H1 (cell line): ENCODE measurements at regions not wholly inside any gene's neighbourhood (a gene's known extent, or its start where the extent isn't known, plus 50 kb on each side); places are given as distances from the start of the nearest gene placed in this dataset.

Experiments
- CTCF ChIA-PET: fragments of 300-600 bp; sonication (Branson Sonifier 250); formaldehyde crosslinking; loops from one replicate; lab custom pipeline; 2021; ENCODE audit not compliant: partially characterized antibody; lab: Charles Lee
- POLR2A ChIA-PET: fragments of 300-600 bp; sonication (Branson Sonifier 250); formaldehyde crosslinking; loops from one replicate; lab custom pipeline; 2021; ENCODE audit warnings: inconsistent platforms; ENCODE audit not compliant: partially characterized antibody; lab: Charles Lee
- DNase-seq, 2 experiments: peaks; one replicate each; pipeline versions ENCODE4 v3.0.0 to v3.0.0-alpha.2; 2010 to 2022; ENCODE audit warnings: low spot score in 2 of 2, low read depth in 1 of 2, mixed read lengths in 1 of 2
- FAIRE-seq: peaks from 2 replicates; lab custom pipeline; 2011; peaks lifted over from hg19 to GRCh38; lab: Jason Lieb, UNC
- H2AFZ ChIP-seq: 2 replicates; pipeline ENCODE4 v1.8.1; 2012; ENCODE audit warnings: low read length, inconsistent platforms
- H2AK5ac ChIP-seq: 2 replicates; pipeline ENCODE4 v1.6.1; 2013; ENCODE audit warnings: low read depth, low read length
- H2BK120ac ChIP-seq: replicated peaks from 2 replicates; pipeline ENCODE3; 2013; ENCODE audit warnings: low read depth, low read length, inconsistent platforms
- H2BK12ac ChIP-seq: 2 replicates; pipeline ENCODE4 v1.6.1; 2013; ENCODE audit warnings: low read depth, low read length
- H2BK15ac ChIP-seq: 2 replicates; pipeline ENCODE4 v1.6.1; 2013; ENCODE audit warnings: low read length
- H2BK20ac ChIP-seq: 2 replicates; pipeline ENCODE4 v1.6.1; 2013; ENCODE audit warnings: low read length
- H2BK5ac ChIP-seq: 2 replicates; pipeline ENCODE4 v1.6.1; 2013; ENCODE audit warnings: low read depth, low read length
- H3K14ac ChIP-seq: 2 replicates; pipeline ENCODE4 v1.6.1; 2013; ENCODE audit warnings: inconsistent platforms; ENCODE audit not compliant: insufficient read length
- H3K18ac ChIP-seq: 2 replicates; pipeline ENCODE4 v1.6.1; 2013; ENCODE audit warnings: low read length; ENCODE audit errors: extremely low read depth
- H3K23ac ChIP-seq: 2 replicates; pipeline ENCODE4 v1.6.1; 2013; ENCODE audit warnings: inconsistent platforms; ENCODE audit not compliant: insufficient read length
- H3K23me2 ChIP-seq: 2 replicates; pipeline ENCODE4 v1.6.1; 2013; ENCODE audit warnings: low read depth, low read length
- H3K27ac ChIP-seq: 2 replicates; pipeline ENCODE4 v1.6.1; 2011; ENCODE audit warnings: low read depth, low read length, inconsistent platforms
- H3K27me3 ChIP-seq, 4 experiments: replicated peaks in 1 of 4; 1 replicate in 1 of 4; 2 replicates in 3 of 4; pipeline versions ENCODE4 v1.6.1 to v1.8.1; 2011 to 2013; ENCODE audit warnings: low read length in 3 of 4, mild to moderate bottlenecking in 3 of 4, inconsistent platforms in 2 of 4, mixed read lengths in 2 of 4, moderate library complexity in 1 of 4; ENCODE audit not compliant: control insufficient read depth in 3 of 4, insufficient read depth in 3 of 4; ENCODE audit errors: extremely low read depth in 1 of 4
- H3K36me3 ChIP-seq, 4 experiments: 2 replicates each; pipeline versions ENCODE4 v1.6.1 to v1.8.1; 2011 to 2013; ENCODE audit warnings: mild to moderate bottlenecking in 4 of 4, low read length in 3 of 4, moderate library complexity in 2 of 4, control low read depth in 1 of 4, inconsistent platforms in 1 of 4; ENCODE audit not compliant: insufficient read depth in 4 of 4, control insufficient read depth in 2 of 4
- H3K4ac ChIP-seq: replicated peaks from 2 replicates; pipeline ENCODE3; 2013; ENCODE audit warnings: low read length, low read depth, mixed read lengths, inconsistent platforms; ENCODE audit not compliant: insufficient read length
- H3K4me1 ChIP-seq, 4 experiments: replicated peaks in 1 of 4; 1 replicate in 1 of 4; 2 replicates in 3 of 4; pipeline versions ENCODE4 v1.6.1 to v1.8.1; 2011 to 2013; ENCODE audit warnings: low read length in 3 of 4, inconsistent platforms in 2 of 4, mixed read lengths in 1 of 4; ENCODE audit not compliant: insufficient read depth in 4 of 4, control insufficient read depth in 3 of 4
- H3K4me2 ChIP-seq, 2 experiments: 2 replicates each; pipeline versions ENCODE4 v1.6.1 to v1.8.1; 2011 to 2013; ENCODE audit warnings: low read depth in 2 of 2, low read length in 2 of 2, control low read depth in 1 of 2, inconsistent platforms in 1 of 2, mild to moderate bottlenecking in 1 of 2; ENCODE audit not compliant: insufficient read depth in 1 of 2
- H3K4me3 ChIP-seq, 4 experiments: fragments of 200-600, 300-600 bp in 1 of 4; sonication (generic), shearing (Covaris generic), sonication (Bioruptor Twin) in 1 of 4; 2 replicates each; pipeline versions ENCODE4 v1.5.1 to v1.8.1; 2011 to 2016; ENCODE audit warnings: low read length in 4 of 4, low read depth in 3 of 4, control low read depth in 2 of 4, inconsistent platforms in 2 of 4, mild to moderate bottlenecking in 2 of 4, mixed read lengths in 1 of 4, moderate library complexity in 1 of 4; ENCODE audit not compliant: insufficient read depth in 2 of 4; ENCODE audit errors: extremely low read depth in 1 of 4
- H3K56ac ChIP-seq: replicated peaks from 2 replicates; pipeline ENCODE3; 2013; ENCODE audit warnings: low read depth, mild to moderate bottlenecking, mixed read lengths, low read length, inconsistent platforms; ENCODE audit not compliant: insufficient read length
- H3K79me1 ChIP-seq: 2 replicates; pipeline ENCODE4 v1.6.1; 2013; ENCODE audit warnings: low read depth, low read length, control low read depth
- H3K79me2 ChIP-seq, 2 experiments: 2 replicates each; pipeline versions ENCODE4 v1.6.1 to v1.8.1; 2012 to 2013; ENCODE audit warnings: low read length in 2 of 2, mild to moderate bottlenecking in 2 of 2, inconsistent platforms in 1 of 2; ENCODE audit not compliant: insufficient read depth in 2 of 2, control insufficient read depth in 1 of 2
- H3K9ac ChIP-seq, 4 experiments: replicated peaks in 1 of 4; 1 replicate in 1 of 4; 2 replicates in 3 of 4; pipeline versions ENCODE4 v1.6.1 to v1.8.1; 2011 to 2013; ENCODE audit warnings: low read depth in 3 of 4, low read length in 3 of 4, control low read depth in 2 of 4, mild to moderate bottlenecking in 2 of 4, moderate library complexity in 2 of 4, inconsistent platforms in 1 of 4; ENCODE audit errors: extremely low read depth in 1 of 4
- H3K9me3 ChIP-seq, 2 experiments: 2 replicates each; pipeline versions ENCODE4 v1.6.1 to v1.8.1; 2012 to 2013; ENCODE audit warnings: mild to moderate bottlenecking in 2 of 2, moderate library complexity in 2 of 2, control low read depth in 1 of 2, inconsistent platforms in 1 of 2, low read depth in 1 of 2, low read length in 1 of 2, mixed read lengths in 1 of 2; ENCODE audit not compliant: insufficient read depth in 2 of 2
- H4K20me1 ChIP-seq, 2 experiments: replicated peaks in 1 of 2; 2 replicates each; pipeline versions ENCODE3 to v1.8.1; 2011 to 2013; ENCODE audit warnings: inconsistent platforms in 2 of 2, low read length in 2 of 2, mild to moderate bottlenecking in 1 of 2; ENCODE audit not compliant: insufficient read depth in 2 of 2, control insufficient read depth in 1 of 2
- H4K5ac ChIP-seq: 2 replicates; pipeline ENCODE4 v1.6.1; 2013; ENCODE audit warnings: low read length, low read depth, mixed read lengths, inconsistent platforms; ENCODE audit not compliant: insufficient read length
- H4K8ac ChIP-seq: 2 replicates; pipeline ENCODE4 v1.8.0; 2013; ENCODE audit warnings: mild to moderate bottlenecking, moderate library complexity, low read length, inconsistent platforms; ENCODE audit not compliant: insufficient read depth; ENCODE audit errors: extremely low read depth
- H4K91ac ChIP-seq: replicated peaks from 2 replicates; pipeline ENCODE3; 2013; ENCODE audit warnings: low read length, mixed read lengths, inconsistent platforms; ENCODE audit not compliant: insufficient read length
- CEBPB ChIP-seq: IDR thresholded peaks from 2 replicates; pipeline ENCODE4 v1.6.1; 2012; ENCODE audit warnings: low read depth, low read length
- CHD2 ChIP-seq: IDR thresholded peaks from 2 replicates; pipeline ENCODE4 v1.6.1; 2012; ENCODE audit warnings: low read length, improper control_type of control experiment
- CREB1 ChIP-seq: IDR thresholded peaks from 2 replicates; pipeline ENCODE4 v1.6.1; 2012; ENCODE audit warnings: inconsistent platforms
- GABPA ChIP-seq: IDR thresholded peaks from 2 replicates; pipeline ENCODE4 v1.6.1; 2011; ENCODE audit warnings: mild to moderate bottlenecking, low read length, moderate library complexity, borderline replicate concordance; ENCODE audit not compliant: insufficient read depth
- GTF2F1 ChIP-seq: IDR thresholded peaks from 2 replicates; pipeline ENCODE4 v1.6.1; 2012; ENCODE audit warnings: low read depth, low read length, improper control_type of control experiment, borderline replicate concordance
- POLR2A ChIP-seq, 2 experiments: IDR thresholded peaks; 1 replicate in 1 of 2; 2 replicates in 1 of 2; pipeline ENCODE4 v1.6.1; 2011; ENCODE audit warnings: low read depth in 2 of 2, low read length in 2 of 2, mild to moderate bottlenecking in 2 of 2; ENCODE audit errors: control extremely low read depth in 1 of 2
- RNF2 ChIP-seq: fragments of 200-900, 300-1000 bp; sonication (generic); IDR thresholded peaks from 2 replicates; pipeline ENCODE4 v1.7.1; 2016; ENCODE audit warnings: borderline replicate concordance, low read depth, mild to moderate bottlenecking, antibody characterized with exemption, low read length; ENCODE audit not compliant: poor library complexity, severe bottlenecking; ENCODE audit errors: missing control alignments
- SP1 ChIP-seq: IDR thresholded peaks from 2 replicates; pipeline ENCODE4 v1.6.1; 2011; ENCODE audit warnings: low read depth, low read length
- YY1 ChIP-seq: IDR thresholded peaks from 2 replicates; pipeline ENCODE4 v1.6.1; 2011; ENCODE audit warnings: low read depth, mild to moderate bottlenecking, low read length
- WGBS, 2 experiments: shearing (Covaris generic) in 1 of 2; methylation state at CpG; one replicate each; pipeline versions ENCODE4 v1.1.6 to v1.1.7; 2013 to 2015; ENCODE audit warnings: low lambda C conversion rate in 2 of 2, mixed read lengths in 2 of 2, inconsistent platforms in 1 of 2, low coverage in 1 of 2, missing lambda C conversion rate in 1 of 2; ENCODE audit not compliant: insufficient replicate concordance in 2 of 2, insufficient coverage in 1 of 2, insufficient read length in 1 of 2; ENCODE audit errors: extremely low coverage in 1 of 2, missing lambda C conversion rate in 1 of 2; 5-methylcytosine and 5-hydroxymethylcytosine counted together
- TF ChIP-seq, protein P1 (sequence below): IDR thresholded peaks from 2 replicates; pipeline ENCODE4 v1.6.1; 2012; ENCODE audit warnings: inconsistent platforms

DNA sequence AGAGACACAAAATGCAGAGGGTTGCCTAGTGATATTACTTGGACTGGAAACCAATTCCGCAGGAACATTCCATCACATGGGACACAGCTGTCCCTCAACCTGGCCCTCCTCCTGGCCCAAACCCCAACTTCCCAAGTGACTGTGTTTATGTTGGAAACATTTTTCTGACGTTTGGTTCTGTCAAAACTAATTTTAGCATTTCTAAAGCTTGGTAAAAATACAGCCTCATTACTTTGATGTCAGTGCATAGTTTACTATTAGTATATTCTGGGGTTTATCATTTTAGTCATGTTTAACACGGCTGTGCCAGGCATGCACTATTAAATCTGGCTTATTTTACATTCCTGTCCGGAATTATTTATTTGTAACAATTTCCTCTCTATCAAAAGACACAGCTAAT, 69.9 kb downstream of the GLI2 start:
- H3K27me3 ChIP-seq = no peaks in the 10 kb centered on the region; a peak in 1 of 7 replicates
- H2BK120ac ChIP-seq = no peak overlapping the region
- H3K36me3 ChIP-seq = peaks cover 0 to 11% (median 4%) of the 10 kb centered on the region in 4 experiments; a peak in 4 of 8 replicates
- no peak overlapping the region for H2AK5ac ChIP-seq
- H3K23me2 ChIP-seq = no peaks in the 10 kb centered on the region; the same call in 1 of the 2 replicates
- H3K9me3 ChIP-seq = no peaks in the 10 kb centered on the region
- no peak overlapping the region for H4K8ac ChIP-seq
- no peak for FAIRE-seq
- H4K20me1 ChIP-seq = peaks cover 12 to 14% of the 10 kb centered on the region in 2 experiments
- TF ChIP-seq RNF2 (no peak), YY1 (no peak), POLR2A (IDR thresholded peaks at IDR 0.05; ENCODE audit: control extremely low read depth in 1 of 2, low read depth in 2 of 2, low read length in 2 of 2) (no peak), GABPA (no peak), SP1 (no peak), CHD2 (no peak), GTF2F1 (no peak), CREB1 (no peak), CEBPB (no peak)
- TF ChIP-seq, protein P1, sequence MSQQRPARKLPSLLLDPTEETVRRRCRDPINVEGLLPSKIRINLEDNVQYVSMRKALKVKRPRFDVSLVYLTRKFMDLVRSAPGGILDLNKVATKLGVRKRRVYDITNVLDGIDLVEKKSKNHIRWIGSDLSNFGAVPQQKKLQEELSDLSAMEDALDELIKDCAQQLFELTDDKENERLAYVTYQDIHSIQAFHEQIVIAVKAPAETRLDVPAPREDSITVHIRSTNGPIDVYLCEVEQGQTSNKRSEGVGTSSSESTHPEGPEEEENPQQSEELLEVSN = no peak
- H3K4me3 ChIP-seq = no peak overlapping the region
- peaks cover 0 to 35% of the 10 kb centered on the region in 2 experiments; a peak in 1 of 4 replicates for H3K79me2 ChIP-seq
- no peak overlapping the region for H4K91ac ChIP-seq
- H2BK5ac ChIP-seq = no peak overlapping the region
- CTCF ChIA-PET = interaction anchor here (0.9 to 1.3 kb wide), 7 partner anchors 10 to 202 kb away, joined by 3 to 4 read pairs (median 3); no protein-coding TSS in a partner anchor
- POLR2A ChIA-PET = no interaction called here
- no peak for DNase-seq
- H4K5ac ChIP-seq = no peak overlapping the region
- WGBS, 2 experiments = 92% methylated on average over 4 of the region's 4 CpGs; no CpG with 5 or more reads in 1 of the 2 experiments
- no peak overlapping the region for H3K14ac ChIP-seq
- H3K79me1 ChIP-seq = peaks cover 36% of the 10 kb centered on the region
- no peak overlapping the region for H2BK15ac ChIP-seq
- no peak overlapping the region for H3K56ac ChIP-seq
- H3K4ac ChIP-seq = no peak overlapping the region
- H3K4me1 ChIP-seq = peaks cover 4 to 15% (median 9%) of the 10 kb centered on the region in 4 experiments; a peak in 6 of 7 replicates
- H3K23ac ChIP-seq = no peak overlapping the region
- H3K18ac ChIP-seq = no peak overlapping the region
- H2BK20ac ChIP-seq = no peak overlapping the region
- no peak overlapping the region for H3K27ac ChIP-seq
- H3K4me2 ChIP-seq = no peak overlapping the region
- H3K9ac ChIP-seq = no peak overlapping the region
- H2BK12ac ChIP-seq = no peak overlapping the region
- H2AFZ ChIP-seq = no peak overlapping the region
